Body of pancreas (tissue), 4 donors: ENCODE measurements at regions not wholly inside any gene's neighbourhood (a gene's known extent, or its start where the extent isn't known, plus 50 kb on each side); places are given as distances from the start of the nearest gene placed in this dataset.

ENCODE experiments used
- CTCF ChIP-seq, 7 experiments: fragments of 450-650 bp in 4 of 7; fragments of 200-600 bp in 3 of 7; sonication (generic) in 3 of 7; IDR thresholded peaks; one replicate each; pipeline ENCODE4 v1.5.1; 2016 to 2019; ENCODE audit warnings: antibody characterized with exemption in 7 of 7
- POLR2A ChIP-seq, 3 donors: fragments of 450-650 bp; IDR thresholded peaks; one replicate each; pipeline ENCODE4 v1.6.1; 2016; ENCODE audit warnings: antibody characterized with exemption in 3 of 3, mild to moderate bottlenecking in 2 of 3

- TF ChIP-seq CTCF (IDR thresholded peaks at IDR 0.05) (no peak), POLR2A (IDR thresholded peaks at IDR 0.05) (no peak)
These were observed 115.8 kb upstream of the SPACA7 start for GRCh38 chr13:112260108-112261055.
